HG02870 (cell line): ENCODE measurements at regions not wholly inside any gene's neighbourhood (a gene's known extent, or its start where the extent isn't known, plus 50 kb on each side); places are given as distances from the start of the nearest gene placed in this dataset.
"Not testable (repeated sequence)": the region's sequence is repeated elsewhere in the genome, so short reads cannot be mapped to it uniquely, and the experiment has no call there.

Source experiments
- ATAC-seq: cut with Tn5 transposase; IDR thresholded peaks from one replicate; pipeline ENCODE4 v1.9.1; 2021; ENCODE audit warnings: mild to moderate bottlenecking, moderate library complexity; ENCODE audit not compliant: unreplicated experiment

DNA sequence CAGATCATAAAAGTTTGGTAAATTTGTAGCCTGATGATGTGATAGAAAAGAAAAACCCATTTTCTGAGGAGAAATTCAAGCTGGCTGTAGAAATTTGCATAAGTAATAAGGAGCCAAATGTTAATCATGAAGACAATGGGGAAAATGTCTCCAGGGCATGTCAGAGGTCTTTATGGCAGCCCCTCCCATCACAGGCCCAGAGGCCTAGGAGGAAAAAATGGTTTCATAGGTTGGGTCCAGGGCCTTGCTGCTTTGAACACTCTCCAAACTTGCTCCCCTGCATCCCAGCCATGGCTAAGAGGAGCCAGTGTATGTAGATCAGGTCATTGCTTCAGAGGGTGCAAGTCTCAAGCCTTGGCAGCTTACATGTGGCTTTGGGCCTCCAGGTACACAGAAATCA, 903.9 kb upstream of the ADAMTS5 start:
- not testable (repeated sequence) for ATAC-seq

DNA sequence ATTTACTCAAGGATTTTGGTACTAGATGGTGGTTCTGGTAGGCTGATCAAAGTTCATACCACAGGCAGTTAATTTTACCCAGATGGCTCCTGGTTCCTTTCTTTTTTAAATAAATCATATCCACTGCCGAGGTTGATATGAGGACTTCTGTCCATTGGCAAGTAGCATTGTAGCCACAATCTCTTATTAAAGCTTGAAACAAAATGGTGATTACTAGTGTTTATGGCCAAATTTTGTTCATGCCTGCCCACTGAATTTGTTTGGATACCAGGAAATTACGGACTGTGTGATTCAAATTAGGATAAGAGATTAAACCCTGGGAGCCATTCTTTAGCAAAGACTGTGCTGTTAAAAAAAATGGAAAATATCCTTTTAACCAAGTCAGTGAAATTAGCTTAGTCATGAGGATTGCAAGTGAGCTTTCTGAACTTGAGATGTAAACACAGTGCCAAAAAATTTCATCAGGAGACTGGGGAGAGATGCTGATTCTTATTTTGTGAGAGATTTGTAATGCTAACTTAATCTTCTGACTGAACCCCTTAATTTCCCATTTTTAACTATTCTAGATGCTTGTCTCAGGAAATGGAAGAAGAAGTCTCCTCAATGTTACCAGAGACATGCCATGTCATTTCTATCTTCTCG, 893.5 kb upstream of the ADAMTS5 start:
- not testable (repeated sequence) for ATAC-seq

DNA sequence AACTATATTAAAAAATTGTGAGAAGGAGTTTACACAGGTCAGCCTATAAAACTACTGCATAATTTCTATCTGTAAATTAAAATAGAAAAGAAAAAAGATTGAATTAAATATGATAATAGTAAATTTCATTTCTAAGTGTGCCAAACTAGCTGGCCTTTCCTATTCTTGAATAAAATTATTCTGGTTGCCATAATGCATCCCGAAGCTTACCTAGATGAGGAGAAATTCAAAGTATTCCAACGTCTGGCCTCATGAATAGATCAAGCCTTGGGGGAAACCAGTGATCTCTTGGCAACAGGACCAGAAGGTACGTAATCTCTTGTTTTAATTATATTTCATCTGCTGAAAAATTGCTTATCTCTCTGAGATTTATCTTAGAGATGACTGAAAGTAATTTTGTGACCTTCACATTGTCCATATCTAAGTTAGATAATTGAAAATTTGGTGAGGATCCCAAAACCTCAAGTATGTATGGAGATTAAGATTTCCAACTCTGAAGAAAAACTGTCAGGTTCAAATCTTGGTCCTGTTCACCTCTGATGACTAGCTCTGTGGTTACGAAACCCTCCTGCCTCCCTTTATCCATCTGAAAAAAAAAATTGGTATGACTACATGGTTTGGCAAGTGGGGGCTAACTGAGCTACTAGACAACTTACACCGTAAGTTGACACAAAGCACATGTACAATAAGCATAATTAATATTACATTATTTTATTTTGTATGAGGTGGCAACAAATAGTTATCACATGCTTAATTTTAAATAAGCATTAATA, 891.4 kb upstream of the ADAMTS5 start:
- not testable (repeated sequence) for ATAC-seq

DNA sequence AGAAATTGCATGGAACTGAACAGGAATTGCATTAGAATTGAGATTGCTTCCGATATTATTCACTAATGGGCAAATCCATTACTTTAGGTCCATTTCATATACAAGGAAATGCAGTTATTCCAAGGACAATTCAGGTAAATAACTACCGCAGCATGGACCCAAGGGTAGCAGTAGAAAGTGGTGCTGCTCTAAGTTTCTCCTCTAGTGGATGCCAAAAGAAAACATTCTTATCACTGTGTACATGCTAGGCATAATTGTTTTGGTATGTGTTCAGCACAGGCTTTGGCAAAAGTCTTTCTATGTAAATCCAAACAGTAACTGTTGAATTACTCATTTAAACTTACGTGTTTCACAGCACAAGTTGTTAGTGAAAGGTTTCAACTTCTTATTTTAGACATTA, 890.1 kb upstream of the ADAMTS5 start:
- not testable (repeated sequence) for ATAC-seq

DNA sequence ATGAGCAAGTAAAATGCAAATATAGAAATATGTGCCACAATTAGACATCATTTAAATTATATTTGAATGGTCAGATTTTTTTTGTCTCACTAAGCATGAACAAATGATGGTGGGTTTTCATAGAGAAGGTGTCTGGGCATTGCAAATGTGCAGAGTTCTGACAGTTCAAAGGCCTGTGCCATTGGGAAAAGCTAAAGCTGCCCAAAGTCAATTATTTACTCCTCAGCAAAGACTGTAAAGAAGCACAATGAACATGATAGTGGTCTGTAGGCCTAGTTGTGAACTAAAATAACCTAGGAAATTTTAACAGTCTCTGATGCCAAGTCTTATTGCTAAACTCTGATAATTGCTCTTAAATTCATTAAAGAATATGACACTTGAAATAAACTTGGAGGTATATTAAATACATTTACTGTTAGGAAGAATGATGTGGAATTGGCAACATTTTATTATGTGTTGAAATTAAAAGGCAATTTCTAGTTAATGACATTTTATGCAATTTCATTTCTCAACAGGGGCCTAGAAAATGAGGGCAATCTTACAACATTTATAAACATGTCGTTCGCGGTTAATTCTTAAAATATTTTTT, 874.3 kb upstream of the ADAMTS5 start:
- ATAC-seq = no peak

DNA sequence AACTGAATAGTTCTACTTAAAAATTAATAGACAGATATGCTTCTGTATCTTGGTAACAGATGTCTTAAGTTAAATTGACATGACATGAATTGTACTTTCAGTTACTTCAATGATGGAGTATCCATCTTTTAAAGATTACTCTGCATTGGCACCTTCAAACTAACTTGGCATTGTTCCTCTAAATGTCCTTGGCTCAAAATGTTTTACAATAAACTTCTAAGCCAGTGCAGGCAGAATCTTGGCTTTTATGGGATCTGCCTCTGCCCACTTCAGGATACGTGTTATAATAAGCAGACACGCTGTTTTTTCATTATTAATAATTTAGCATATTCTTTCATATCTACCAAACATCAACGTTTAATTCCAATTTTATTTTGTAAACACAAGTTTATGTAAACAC, 873.4 kb upstream of the ADAMTS5 start:
- no peak for ATAC-seq

DNA sequence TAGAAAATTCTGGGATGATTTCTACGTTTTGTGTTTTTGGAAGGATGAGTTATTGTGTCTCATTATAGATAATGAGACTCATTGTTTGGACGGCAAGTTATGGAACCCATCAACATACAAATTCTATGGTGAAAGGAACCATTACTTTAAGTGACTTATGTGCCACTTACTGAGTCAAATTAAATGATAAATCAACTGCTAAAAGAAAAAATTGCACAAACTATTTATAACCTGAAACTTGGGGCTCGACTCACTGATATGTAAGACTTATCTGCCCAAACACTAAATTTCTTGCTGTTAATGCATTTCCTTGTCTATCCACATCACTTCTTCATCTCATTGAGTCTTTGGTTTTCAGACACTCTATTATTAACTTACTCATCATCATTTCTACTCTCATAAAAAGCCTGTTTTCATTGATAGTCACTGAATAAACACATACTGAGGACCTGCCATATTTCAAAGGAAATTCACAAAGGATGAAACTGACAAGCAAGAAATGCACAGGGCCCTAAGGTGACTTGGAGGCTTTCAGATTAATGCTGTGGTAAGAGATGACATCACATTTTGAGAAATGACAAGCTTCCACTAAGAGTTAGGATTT, 872.7 kb upstream of the ADAMTS5 start:
- no peak for ATAC-seq

DNA sequence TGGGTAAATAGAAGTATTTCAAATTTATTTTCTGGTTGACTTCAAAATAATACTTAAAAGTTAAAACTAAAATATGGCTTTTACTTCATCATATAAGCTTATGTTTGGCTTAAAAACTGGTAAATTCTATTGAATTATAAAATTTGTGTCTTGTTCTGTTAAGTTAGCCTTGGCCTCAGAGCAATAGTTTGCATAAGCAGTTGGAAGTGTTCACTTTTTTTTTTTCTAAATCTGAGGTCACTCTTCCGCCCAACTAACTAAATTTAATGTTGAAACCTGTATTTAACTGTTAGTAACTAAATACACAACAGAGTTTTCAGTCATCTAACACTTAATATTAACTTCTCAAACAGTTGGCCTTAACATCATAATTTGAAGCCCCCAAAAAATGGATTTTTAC, 871.7 kb upstream of the ADAMTS5 start:
- ATAC-seq = no peak

DNA sequence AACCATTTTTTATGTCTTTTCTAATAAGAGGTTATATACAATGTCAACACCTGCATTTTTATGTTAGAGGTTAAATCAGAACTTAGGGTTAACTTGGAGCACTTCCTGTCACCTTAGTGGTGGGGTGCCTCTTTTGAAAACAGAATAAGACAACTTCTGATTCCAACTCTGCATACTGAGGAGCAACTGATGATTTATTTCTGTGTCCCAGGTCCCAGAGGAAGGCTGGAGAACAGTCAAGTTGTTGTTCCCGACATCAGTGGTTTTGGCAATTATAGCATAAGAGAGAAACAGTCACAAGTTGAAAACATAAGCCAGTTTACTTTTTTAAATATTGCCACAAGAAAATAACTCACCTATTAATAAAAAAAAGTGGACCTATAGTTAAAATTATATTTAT, 871.0 kb upstream of the ADAMTS5 start:
- ATAC-seq = no peak

DNA sequence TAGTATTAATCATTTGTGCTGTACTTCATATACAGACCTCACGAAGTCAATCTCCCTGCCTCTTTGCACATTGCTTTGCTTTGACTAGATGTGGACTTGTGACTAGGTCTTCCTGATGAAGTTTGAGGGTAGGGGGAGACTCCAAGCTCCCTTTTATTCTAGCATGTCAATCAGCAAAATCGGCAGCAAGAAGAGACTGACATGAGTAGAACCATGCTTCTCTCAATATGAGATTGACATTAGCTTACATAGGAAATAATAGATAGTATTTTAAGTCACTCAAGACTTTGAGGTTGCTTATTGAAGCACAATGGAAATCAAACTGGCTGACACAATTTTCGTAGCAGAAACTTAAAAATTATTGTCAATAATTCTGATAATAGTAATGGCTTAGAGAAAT, 866.4 kb upstream of the ADAMTS5 start:
- no peak for ATAC-seq

DNA sequence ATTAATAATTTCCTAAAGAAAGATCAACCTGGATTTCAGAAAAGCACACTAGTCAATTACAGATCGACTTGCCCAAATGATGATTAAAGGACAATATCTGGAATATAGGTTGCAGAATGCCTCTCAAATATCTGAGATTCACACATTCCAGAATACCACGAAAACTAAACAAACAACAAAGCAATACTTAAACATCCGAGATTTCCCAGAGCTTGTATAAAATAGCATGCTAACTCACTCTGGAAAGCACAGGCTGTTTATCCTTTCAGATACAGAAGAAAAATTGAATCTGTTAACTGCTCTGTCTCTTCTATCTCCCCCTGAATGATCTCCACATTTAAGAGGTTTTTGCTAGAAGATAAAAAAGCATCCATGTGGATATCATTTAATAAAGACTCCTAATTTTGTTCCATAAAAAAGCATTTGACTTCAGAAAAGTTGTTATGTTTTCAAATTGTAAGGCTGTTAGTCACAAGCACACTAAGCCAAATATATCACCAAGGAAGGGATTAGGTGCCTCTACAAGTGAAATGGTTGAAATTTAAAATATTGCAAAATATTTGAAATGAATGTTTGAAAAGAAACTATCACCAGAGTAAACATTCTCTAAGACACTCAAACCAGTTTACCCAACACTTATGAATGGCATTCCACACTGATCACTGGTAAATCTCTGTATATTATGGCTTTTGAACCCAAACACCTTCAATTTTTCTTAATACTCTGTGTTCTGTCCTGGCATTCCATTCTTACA, 865.1 kb upstream of the ADAMTS5 start:
- ATAC-seq = no peak

DNA sequence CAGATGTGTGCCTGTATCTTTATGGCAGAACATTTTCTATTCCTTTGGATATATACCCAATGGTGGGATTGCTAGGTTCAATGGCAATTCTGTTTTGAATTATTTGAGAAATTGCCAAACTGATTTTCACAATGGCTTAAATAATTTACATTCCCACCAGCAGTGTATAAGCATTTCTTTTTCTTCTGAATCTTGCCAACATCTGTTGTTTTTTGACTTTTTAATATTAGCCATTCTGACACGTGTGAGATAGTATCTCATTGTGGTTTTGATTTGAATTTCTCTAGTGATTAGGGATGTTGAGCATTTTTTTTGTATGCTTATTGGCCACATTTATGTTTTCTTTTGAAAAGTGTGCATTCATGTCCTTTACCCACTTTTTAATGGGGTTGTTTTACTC, 864.3 kb upstream of the ADAMTS5 start:
- no peak for ATAC-seq

DNA sequence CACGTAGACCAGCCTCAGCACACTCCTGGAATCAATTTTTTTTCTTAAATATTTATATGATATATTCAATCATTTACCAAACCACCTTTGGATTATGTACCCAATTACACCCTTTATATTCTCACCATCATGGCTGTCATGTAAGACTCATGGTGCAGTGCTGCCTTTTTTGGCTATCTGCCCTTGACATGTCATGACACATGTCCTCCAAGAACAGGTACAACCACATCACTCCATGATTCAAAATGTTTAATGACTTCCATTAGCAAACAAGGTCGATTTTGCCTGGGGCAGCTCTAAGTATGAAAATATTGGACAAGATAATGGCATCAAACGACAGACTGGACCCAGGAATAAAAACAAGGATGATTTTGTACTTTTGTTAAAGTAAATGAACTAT, 861.1 kb upstream of the ADAMTS5 start:
- no peak for ATAC-seq

DNA sequence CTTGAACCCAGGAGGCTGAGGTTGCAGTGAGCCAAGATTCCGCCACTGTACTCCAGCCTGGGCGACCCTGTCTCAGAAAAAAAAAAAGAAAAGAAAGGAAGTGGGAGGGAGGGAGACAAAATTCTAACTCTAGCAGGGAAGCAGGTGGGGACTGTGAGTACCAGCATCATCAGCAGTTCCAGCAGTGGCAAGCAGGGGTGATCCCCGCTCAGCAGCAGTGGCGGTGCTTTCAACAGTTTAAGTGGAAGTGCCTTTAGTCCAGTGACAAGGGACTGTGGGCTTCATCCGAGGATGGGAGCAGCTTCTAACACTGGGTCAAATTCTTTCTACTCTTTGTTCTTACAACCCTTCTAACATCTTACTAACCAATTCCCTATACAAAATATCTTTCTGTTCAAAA, 858.1 kb upstream of the ADAMTS5 start:
- no peak for ATAC-seq

DNA sequence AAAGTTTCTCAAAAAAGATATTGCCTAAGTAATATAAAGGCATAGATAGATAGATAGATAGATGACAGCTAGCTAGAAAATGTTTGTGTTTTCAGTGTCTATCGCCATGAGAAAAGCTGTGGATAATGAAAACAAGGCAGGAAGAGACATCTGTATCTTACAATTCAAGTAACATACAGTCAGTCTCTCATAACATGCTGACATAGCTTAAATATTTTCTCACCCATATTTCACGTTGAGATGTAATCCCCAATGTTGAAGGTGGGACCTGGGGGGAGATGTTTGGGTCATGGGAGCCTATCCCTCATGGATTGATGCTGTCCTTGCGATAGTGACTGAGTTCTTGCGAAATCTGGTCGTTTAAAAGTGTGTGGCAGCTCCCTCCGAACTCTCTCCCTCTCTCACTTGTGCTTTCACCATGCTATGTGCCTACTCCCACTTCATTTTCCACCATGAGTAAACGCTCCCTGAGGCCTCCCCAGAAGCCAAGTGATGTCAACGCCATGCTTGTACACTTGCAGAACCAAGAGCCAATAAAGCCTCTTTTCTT, 856.8 kb upstream of the ADAMTS5 start:
- ATAC-seq = no peak

DNA sequence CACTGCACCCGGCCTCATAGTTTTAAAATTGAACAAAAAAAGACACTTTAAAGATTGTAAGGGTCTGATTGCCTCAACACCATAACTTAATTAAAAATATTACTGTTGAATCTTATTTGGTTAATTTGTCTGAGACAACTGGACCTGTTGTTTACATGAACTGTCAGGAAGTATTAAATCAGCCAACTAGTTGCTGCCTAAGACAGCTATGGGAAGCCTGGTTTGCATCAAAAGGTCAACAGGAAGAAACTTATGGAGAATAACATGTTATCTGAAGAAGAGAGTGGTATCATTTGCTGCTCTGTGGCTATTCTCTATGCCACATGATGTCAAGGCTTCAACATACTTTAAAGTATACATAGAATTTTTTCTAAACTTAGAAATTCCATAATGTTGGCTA, 853.5 kb upstream of the ADAMTS5 start:
- ATAC-seq = no peak

DNA sequence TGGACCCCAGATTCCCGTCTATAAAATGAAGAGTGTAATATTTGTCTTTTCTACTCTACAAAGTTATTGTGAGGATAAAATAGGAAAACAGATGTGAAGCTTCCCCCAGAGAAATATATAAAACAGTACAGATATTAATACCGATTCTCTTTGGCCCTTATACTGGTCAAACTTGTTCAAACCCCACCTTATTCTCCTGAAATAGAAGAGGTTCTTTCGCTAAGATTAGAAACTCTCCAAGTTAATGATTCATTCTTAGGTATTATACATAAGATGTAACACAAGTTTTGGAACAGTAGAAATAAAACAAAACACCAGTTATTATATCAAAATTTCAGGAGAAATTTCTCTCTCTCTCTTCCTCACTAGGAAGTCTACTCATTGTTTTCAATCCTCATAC, 852.4 kb upstream of the ADAMTS5 start:
- ATAC-seq = no peak

DNA sequence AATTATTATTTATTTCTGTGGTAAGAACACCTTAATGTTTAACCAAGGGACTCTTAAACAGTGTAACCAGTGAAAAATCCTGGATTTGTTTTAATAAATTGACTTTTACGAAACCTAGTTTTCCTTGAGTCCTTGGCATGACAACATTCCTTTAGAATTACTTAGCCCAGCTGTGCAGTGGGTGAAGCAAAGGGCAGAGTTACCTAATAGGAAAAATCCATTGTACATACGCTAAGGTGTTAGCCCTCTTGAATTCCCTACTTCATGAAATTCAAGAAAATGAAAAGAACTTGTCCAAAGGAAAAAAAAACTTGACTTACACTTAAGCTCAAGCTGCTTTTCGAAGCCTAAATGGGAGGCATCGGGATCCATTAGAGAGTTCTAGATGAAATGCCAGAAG, 852.0 kb upstream of the ADAMTS5 start:
- no peak for ATAC-seq

DNA sequence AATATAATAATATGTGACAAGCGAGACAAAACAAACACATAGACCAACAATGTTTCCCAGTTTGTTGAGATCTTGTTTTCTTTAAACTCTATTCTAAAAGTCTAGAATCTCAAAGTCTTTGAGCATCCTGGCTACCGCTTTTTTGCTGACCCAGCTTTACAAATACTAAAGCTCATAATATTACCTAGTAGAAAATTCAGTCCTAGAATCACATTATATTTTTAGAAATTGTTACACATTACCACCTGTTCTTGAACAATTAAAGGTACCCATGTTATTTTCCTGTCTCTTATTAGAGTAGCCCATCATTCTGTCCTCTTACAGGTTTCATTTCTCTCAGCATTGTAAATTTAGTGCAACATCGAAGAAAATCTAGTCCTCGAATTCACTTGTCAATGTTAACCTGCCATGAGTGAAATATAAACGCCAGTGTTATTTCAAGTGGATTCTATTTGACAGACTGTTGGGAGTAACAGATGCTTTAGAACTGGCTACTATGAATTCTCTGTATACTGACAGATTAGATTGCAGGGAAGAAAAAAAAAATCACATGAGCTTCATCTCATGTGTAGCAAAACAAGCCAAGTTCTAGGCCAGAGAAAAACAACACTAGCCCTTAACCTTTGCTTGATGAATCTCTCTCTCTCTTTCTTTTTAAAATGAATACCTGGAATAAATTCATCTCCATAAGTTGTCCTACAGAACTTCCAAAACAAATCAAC, 851.2 kb upstream of the ADAMTS5 start:
- no peak for ATAC-seq

DNA sequence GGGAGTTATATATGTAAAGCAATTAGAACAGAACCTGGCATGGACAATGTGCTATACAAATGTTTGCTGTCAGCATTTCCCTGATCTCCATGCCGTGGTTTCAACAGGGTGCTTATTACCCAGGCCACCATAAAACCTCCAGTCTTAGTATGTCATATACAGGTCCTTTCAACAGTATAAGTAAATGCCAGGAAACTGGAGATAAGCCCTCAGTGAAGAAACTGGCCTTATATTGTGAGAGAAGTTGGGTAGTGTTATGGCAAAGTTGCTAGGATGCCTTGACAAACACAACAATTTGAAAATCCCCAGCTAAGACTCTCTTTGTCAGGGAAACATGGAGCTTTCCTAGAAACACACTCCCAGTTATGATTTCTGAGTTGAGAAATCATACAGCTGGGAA, 850.2 kb upstream of the ADAMTS5 start:
- ATAC-seq = no peak
